Limb (tissue), 2 donors: ENCODE measurements at regions not wholly inside any gene's neighbourhood (a gene's known extent, or its start where the extent isn't known, plus 50 kb on each side); places are given as distances from the start of the nearest gene placed in this dataset.

Experiments used
- DNase-seq, 2 donors: peaks; one replicate each; pipeline ENCODE4 v3.0.0-alpha.2; 2016; ENCODE audit errors: extremely low spot score in 2 of 2

- no peak for DNase-seq
These were observed 618.2 kb upstream of the FRG1 start for GRCh38 chr4:189322426-189322825.

GRCh38 chr4:189341881-189342280 is 598.8 kb upstream of the FRG1 start:
- DNase-seq, result no peak

GRCh38 chr4:189355590-189355989 is 585.1 kb upstream of the FRG1 start:
- no peak for DNase-seq

GRCh38 chr4:189362364-189362763 is 578.3 kb upstream of the FRG1 start:
- no peak for DNase-seq

DNA sequence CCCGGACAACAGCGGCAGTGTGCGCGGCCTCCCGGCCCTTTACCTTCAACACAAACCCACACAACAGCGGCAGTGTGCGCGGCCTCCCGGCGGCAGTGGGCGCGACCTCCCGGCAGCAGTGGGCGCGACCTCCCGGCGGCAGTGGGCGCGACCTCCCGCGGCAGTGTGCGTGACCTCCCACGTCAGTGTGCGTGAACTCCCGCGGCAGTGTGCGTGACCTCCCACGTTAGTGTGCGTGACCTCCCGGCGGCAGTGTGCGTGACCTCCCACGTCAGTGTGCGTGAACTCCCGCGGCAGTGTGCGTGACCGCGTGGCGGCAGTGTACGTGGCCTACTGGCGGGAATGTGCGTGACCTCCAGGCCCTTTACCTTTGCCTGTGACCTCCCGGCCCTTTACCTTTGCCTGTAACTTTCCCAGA is 576.6 kb upstream of the FRG1 start:
- no peak for DNase-seq

DNA sequence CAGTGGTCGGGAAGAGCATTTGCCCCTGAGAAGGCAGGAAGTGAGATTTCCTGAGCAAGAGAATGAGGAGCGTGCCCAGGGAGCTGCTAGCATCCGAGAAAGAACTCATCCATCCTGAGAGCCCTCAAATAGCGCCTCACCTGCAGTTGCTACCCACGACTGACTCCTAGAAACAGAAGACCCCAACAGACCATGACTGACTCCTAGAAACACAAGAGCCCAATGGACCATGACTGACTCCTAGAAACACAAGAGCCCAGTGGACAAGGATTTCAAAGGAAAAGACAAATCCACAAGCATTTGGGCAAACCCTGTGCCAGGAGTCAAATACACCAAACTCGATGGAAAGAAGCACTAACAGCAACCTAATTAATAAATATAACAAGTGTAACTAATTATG is 575.2 kb upstream of the FRG1 start:
- no peak for DNase-seq

DNA sequence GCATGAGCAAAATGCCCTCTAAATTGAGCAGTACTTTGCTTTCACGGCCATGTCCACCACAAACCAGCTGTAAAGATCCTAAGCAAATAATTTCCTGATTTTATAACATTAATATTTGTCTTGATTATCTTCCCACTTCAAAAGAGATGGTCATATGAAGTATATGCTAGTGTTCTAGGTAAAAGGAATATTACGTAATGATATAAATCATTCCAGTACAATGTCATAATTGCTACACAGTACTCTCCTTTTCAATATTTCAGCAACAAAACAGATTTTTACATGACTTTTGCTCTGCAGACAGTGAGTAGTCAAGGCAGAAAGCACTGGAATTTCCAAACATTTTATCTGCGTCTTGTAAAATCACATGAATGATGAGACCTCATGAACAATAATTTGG is 572.8 kb upstream of the FRG1 start:
- no peak for DNase-seq

GRCh38 chr4:189374176-189374575 is 566.5 kb upstream of the FRG1 start:
- DNase-seq, result no peak

DNA sequence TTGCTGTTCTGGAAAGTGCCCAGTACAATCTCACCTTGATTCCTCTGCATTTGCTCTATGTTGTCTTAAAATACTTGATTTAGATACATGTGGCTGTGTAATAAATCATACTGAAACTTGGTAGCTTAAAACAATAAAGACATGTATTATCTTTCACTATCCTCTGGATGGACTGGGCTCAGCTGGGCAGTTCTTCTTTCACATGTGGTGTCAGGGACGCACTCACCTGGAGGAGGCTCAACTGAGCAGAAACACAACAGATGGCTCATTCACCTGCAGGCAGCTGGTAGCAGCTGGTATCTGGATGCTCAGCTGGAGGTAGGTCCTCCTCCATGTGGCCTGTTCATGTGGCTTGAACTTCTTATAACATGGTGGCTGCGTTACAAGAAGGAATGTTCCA is 563.8 kb upstream of the FRG1 start:
- DNase-seq, result no peak

DNA sequence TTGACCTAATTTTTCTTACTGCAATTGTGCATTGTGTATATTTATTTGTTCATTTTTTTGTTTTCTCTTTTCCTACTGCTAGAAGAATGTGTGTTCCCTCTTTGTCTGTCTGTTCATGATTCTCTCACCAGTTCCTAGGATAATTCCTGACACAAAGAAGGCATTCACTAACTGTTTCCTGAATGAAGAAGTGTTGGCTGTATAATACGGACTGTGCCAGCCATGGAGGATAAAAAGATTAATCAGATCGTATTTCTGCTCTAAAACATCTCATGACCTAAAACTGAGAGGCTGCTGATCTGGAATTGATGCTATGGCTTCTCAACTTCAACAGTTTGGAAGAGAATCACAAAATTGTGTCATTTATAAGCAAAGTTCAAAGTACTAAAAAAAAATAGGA is 563.1 kb upstream of the FRG1 start:
- no peak for DNase-seq

DNA sequence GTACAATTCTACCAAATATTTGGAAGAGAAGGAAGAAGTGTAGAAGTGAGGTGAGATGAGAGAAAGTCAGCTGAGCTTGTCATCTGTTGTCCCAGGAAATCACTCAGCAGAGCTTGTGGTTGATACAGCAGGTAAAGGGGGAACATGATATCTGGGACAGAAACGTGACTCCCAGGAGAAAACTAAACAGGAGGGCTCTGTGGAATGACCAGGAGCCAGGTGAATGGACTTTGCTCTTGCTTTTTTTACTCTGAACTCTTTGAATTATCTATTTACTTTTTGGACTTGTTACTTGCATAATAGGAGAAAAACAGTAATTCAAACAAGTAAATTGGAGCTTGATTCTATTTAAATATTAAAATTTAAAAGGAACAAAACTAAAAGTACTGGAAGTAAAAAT is 555.6 kb upstream of the FRG1 start:
- no peak for DNase-seq

DNA sequence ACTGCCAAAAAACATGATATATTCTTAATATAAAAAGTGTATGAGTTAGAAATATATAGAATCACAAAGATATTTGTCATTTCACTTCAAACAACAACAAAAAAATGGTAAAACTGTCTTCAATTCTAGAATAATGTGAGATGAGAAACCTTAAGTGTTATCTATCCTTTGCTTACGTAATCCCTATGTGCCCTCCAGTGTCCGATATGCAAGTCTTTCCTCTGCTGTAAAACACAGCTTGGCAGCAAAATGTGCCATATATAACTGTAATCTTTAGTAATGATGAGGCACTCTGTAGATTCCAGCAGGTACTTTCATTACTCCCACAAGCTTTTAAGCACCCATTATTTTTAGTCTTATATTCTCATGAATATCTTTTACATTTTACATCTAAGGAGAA is 555.1 kb upstream of the FRG1 start:
- no peak for DNase-seq

DNA sequence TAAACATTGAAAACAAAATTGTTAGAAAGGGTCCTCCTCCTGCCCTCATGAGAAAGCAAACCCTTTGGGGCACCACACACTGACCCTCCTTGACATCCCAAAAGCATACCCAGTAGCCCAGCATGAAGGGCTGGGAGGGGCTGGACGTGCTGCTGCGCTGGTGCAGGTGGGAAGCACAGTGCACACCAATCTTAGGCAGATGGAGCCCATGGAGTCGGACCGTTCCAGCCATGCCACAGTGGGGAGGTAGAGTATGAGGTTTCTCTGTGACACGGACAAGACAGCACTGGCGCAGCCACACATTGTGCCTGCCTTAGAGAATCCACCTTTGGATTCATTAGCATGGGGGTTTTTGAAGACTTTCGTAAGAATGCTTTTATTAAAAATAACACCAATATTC is 544.2 kb upstream of the FRG1 start:
- DNase-seq, result no peak

DNA sequence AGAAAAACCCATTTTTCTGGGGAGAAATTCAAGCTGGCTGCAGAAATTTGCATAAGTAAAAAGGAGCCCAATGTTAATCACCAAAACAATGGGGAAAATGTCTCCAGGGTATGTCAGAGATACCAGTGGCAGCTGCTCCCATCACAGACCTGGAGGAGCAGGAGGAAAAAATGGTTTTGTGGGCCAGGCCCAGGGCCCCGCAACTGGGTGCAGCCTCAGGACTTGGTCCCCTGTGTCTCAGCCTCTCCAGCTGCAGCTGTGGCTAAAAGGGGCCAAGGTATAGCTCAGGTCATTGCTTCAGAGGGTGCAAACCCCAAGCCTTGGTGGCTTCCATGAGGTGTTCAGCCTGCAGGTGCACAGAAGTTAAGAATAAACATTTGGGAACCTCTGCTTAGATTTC is 536.4 kb upstream of the FRG1 start:
- no peak for DNase-seq

DNA sequence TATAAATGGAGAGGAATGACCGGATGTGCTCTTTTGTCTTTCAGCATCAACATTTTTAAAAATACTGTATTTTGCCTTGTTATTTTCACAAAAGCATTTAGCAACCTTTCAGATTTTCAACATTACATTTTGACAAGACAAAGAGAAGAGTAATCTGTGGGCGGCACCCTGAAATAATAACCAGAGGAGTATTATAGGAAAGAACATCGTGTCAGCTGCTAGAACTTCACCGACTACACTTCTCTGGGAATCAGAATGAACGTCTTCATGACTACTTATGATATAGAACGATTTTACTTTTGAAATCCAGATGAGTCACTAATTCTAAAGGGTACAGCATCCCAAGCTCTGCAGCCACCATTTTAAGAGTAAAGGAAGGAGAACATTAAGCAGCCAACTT is 531.5 kb upstream of the FRG1 start:
- no peak for DNase-seq

DNA sequence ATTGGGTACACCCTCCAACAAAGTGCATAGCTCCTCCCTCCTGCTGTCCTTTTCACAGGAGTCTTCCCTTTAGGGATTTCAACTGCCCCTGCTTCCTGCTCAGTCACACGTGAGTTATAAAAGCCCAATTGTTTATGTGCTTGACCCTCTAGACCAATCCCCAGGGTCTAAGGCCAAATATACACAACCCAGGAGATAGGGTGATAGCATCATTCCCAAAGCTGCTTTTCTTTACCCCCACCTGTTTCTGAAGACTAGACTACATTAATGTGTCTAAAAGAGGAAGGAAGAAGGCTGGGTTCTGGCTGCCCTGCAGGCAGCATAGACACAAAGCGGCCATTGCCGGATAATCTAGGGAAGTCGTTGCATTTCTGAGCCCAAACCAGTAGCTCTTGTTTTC is 526.7 kb upstream of the FRG1 start:
- no peak for DNase-seq

GRCh38 chr4:189420572-189420971 is 520.1 kb upstream of the FRG1 start:
- peak in 1 of 2 donors; percentile 7 for DNase-seq

DNA sequence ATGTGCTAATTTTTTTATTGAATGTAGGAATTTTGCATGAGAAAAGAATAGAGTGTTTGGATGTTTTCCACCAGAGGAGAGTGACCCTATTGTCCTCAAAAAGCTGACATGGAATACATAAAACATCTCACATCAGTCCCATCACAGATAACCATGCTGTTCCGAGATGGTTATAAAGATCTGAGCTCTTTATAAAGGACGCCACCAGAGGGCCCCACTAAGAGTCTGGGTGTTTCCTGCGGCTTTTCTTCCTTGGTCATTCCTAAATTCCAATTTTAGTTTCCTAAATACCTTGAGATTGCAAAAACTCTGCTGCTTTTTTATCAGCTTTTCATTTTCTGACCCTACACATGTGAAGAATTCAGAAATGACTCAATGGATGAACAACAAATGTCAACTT is 504.5 kb upstream of the FRG1 start:
- no peak for DNase-seq

GRCh38 chr4:189440716-189441115 is 500.0 kb upstream of the FRG1 start:
- DNase-seq, result no peak

GRCh38 chr4:189443341-189443740 is 497.3 kb upstream of the FRG1 start:
- no peak for DNase-seq

DNA sequence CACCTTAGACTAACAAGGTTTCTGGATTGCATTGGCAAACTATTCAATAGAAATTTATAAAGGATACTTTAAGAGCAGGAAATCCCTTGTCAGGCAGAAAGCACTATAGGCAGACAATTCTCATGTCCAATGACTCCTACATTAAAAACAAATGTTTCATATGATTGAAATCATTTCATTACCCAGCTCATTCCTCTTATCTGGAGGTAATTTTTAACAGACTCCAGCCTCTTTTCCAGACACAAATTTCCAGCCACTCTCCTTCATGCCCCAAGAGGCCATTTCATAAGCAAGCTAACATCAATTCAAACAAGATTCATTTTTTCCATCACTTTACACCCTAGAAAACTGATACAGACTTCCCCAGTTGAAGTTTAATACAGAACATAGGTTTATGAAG is 495.1 kb upstream of the FRG1 start:
- DNase-seq, result no peak

GRCh38 chr4:189463734-189464133 is 476.9 kb upstream of the FRG1 start:
- no peak for DNase-seq

- DNase-seq, result peak in 1 of 2 donors; percentile 51
These were observed 446.3 kb upstream of the FRG1 start for GRCh38 chr4:189494407-189494806.

GRCh38 chr4:189497516-189497915 is 443.2 kb upstream of the FRG1 start:
- no peak for DNase-seq

- no peak for DNase-seq
These were observed 442.7 kb upstream of the FRG1 start for GRCh38 chr4:189497996-189498395.
